ENCODE measurements at regions not wholly inside any gene's neighbourhood (a gene's known extent, or its start where the extent isn't known, plus 50 kb on each side); places are given as distances from the start of the nearest gene placed in this dataset.

DNA sequence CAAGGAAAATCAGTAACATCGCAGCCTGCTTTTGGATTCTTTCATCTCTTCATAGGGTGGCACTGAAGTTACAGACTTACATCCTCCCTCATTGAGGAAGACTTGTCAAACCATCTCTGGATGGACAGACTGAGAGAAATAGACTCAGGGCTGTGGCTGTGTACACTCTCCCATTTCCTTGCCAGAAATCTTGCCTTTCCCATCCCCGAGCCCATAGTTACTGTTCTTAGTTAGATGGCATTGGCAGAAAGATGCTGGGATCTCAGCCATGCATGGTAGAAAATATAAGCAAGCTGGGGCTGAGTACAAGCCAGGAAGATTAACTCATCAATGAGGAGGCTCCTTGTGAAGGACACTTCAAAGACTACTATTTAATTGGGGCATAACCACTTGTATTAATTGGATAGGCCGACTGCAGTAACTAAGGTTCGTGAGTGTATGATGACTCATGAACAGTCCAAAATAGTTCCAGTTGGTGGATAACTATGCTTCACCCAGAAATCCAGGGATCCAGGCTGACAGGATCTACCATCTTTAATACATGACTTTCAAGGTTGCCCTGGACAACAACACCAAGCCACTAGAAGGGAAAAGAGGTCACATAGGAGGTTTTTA is 137.9 kb downstream of the TMEM38B start:
- H3K27ac ChIP-seq (ENCODE audit: low read depth in 2 of 2, low read length in 2 of 2) = no peak overlapping the region
- no peaks in the 10 kb centered on the region for H3K4me1 ChIP-seq (ENCODE audit: control insufficient read depth in 2 of 3, insufficient read depth in 2 of 3, low read depth in 1 of 3, low read length in 3 of 3)
- DNase-seq = no peak
- H3K9me3 ChIP-seq (ENCODE audit: control insufficient read depth in 2 of 3, insufficient read depth in 1 of 3, low read length in 3 of 3) = no peaks in the 10 kb centered on the region
- FAIRE-seq = no peak
- no peaks in the 10 kb centered on the region for H3K36me3 ChIP-seq (ENCODE audit: control insufficient read depth in 2 of 3, insufficient read depth in 3 of 3, low read length in 3 of 3)
- TF ChIP-seq CTCF (IDR thresholded peaks at IDR 0.05; ENCODE audit: borderline replicate concordance, extremely low read depth, insufficient read depth) = no peak
- intact Hi-C loops (cut with DNase I) = no loop called here
- no peak overlapping the region for H3K9ac ChIP-seq (ENCODE audit: low read length in 3 of 3)
- H3K27me3 ChIP-seq (ENCODE audit: control insufficient read depth, insufficient read depth, low read length) = no peaks in the 10 kb centered on the region
- no peak overlapping the region for H3K4me3 ChIP-seq (ENCODE audit: low read length in 3 of 3)

DNA sequence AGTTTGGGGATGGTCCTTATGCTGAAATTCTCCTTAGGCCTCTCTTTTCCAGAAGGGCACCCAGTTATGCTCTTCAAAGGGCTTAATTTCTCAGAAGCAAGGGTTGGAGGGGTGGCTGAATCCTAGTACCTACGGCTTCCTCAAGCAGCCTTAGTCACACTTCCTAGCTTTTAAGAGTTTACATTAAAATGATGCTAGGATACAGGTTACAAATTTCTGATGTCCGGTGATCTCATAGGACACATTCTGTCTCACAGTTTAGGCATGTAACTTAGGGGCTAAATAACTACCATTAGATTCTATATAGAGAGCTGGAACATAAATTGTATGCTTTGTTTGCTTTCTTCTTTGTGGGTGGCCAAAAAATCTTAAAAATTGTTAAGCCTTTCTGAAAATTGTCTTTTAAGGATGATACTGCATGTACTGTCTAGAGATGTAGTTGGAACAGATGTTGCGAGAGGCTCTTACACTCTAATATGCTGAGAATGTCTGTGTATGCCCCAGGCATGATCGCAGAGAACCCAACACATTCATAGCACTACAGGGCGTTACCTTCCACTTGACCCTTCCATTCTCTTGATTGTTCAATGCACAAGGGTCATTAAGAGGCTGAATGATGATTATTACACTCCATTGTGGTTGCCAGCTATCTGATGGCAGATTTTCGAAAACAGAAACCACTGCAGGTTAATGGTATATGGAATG is 139.1 kb downstream of the TMEM38B start:
- no peak for TF ChIP-seq CTCF (IDR thresholded peaks at IDR 0.05; ENCODE audit: borderline replicate concordance, extremely low read depth, insufficient read depth)
- FAIRE-seq = no peak
- no peaks in the 10 kb centered on the region for H3K9me3 ChIP-seq (ENCODE audit: control insufficient read depth in 2 of 3, insufficient read depth in 1 of 3, low read length in 3 of 3)
- no peak overlapping the region for H3K4me3 ChIP-seq (ENCODE audit: low read length in 3 of 3)
- no peak for DNase-seq
- no peak overlapping the region for H3K9ac ChIP-seq (ENCODE audit: low read length in 3 of 3)
- intact Hi-C loops (cut with DNase I) = no loop called here
- no peaks in the 10 kb centered on the region for H3K4me1 ChIP-seq (ENCODE audit: control insufficient read depth in 2 of 3, insufficient read depth in 2 of 3, low read depth in 1 of 3, low read length in 3 of 3)
- H3K36me3 ChIP-seq (ENCODE audit: control insufficient read depth in 2 of 3, insufficient read depth in 3 of 3, low read length in 3 of 3) = no peaks in the 10 kb centered on the region
- H3K27ac ChIP-seq (ENCODE audit: low read depth in 2 of 2, low read length in 2 of 2) = no peak overlapping the region
- no peaks in the 10 kb centered on the region for H3K27me3 ChIP-seq (ENCODE audit: control insufficient read depth, insufficient read depth, low read length)

- H3K27ac ChIP-seq (ENCODE audit: low read depth in 2 of 2, low read length in 2 of 2) = no peak overlapping the region
- FAIRE-seq (no peak), DNase-seq (no peak)
Observed at GRCh38 chr9:105834404-105834803, 140.1 kb downstream of the TMEM38B start.

More at GRCh38 chr9:105834404-105834803, 140.1 kb downstream of the TMEM38B start:
- H3K36me3 ChIP-seq (ENCODE audit: control insufficient read depth in 2 of 3, insufficient read depth in 3 of 3, low read length in 3 of 3) = no peaks in the 10 kb centered on the region
- no peak overlapping the region for H3K4me3 ChIP-seq (ENCODE audit: low read length in 3 of 3)
- no peaks in the 10 kb centered on the region for H3K9me3 ChIP-seq (ENCODE audit: control insufficient read depth in 2 of 3, insufficient read depth in 1 of 3, low read length in 3 of 3)
- intact Hi-C loops (cut with DNase I) = no loop called here
- H3K27me3 ChIP-seq (ENCODE audit: control insufficient read depth, insufficient read depth, low read length) = no peaks in the 10 kb centered on the region
- no peak for TF ChIP-seq CTCF (IDR thresholded peaks at IDR 0.05; ENCODE audit: borderline replicate concordance, extremely low read depth, insufficient read depth)
- no peaks in the 10 kb centered on the region for H3K4me1 ChIP-seq (ENCODE audit: control insufficient read depth in 2 of 3, insufficient read depth in 2 of 3, low read depth in 1 of 3, low read length in 3 of 3)
- H3K9ac ChIP-seq (ENCODE audit: low read length in 3 of 3) = no peak overlapping the region

Measured in kidney (tissue), 13 donors.